H9 (cell line): ENCODE measurements at regions not wholly inside any gene's neighbourhood (a gene's known extent, or its start where the extent isn't known, plus 50 kb on each side); places are given as distances from the start of the nearest gene placed in this dataset.

Source experiments
- DNase-seq: peaks from one replicate; pipeline ENCODE4 v3.0.0-alpha.2; 2017
- H2AFZ ChIP-seq: one replicate; pipeline ENCODE4 v1.6.1; 2013; ENCODE audit warnings: mild to moderate bottlenecking, low read length, control low read depth, moderate library complexity
- H2AK5ac ChIP-seq: 2 replicates; pipeline ENCODE4 v1.6.1; 2013; ENCODE audit warnings: low read length, control low read depth, mixed read lengths; ENCODE audit not compliant: insufficient read length
- H2BK120ac ChIP-seq: one replicate; pipeline ENCODE4 v1.6.1; 2013; ENCODE audit warnings: low read depth, mild to moderate bottlenecking, low read length, control low read depth, inconsistent platforms; ENCODE audit not compliant: poor library complexity, severe bottlenecking
- H2BK12ac ChIP-seq: 2 replicates; pipeline ENCODE4 v1.6.1; 2013; ENCODE audit warnings: low read length, control low read depth, mixed read lengths, low read depth; ENCODE audit not compliant: insufficient read length
- H2BK15ac ChIP-seq: 2 replicates; pipeline ENCODE4 v1.6.1; 2013; ENCODE audit warnings: low read depth, low read length, control low read depth
- H2BK20ac ChIP-seq: one replicate; pipeline ENCODE4 v1.6.1; 2013; ENCODE audit warnings: low read depth, mild to moderate bottlenecking, low read length, control low read depth, inconsistent platforms; ENCODE audit not compliant: poor library complexity, severe bottlenecking
- H2BK5ac ChIP-seq: 2 replicates; pipeline ENCODE4 v1.6.1; 2013; ENCODE audit warnings: low read length, control low read depth, mixed read lengths; ENCODE audit not compliant: insufficient read length
- H3K14ac ChIP-seq: 2 replicates; pipeline ENCODE4 v1.6.1; 2013; ENCODE audit warnings: low read length, control low read depth; ENCODE audit not compliant: insufficient read depth
- H3K18ac ChIP-seq: 2 replicates; pipeline ENCODE4 v1.6.1; 2013; ENCODE audit warnings: low read depth, mild to moderate bottlenecking, mixed read lengths, low read length, control low read depth; ENCODE audit not compliant: insufficient read length
- H3K23ac ChIP-seq: 2 replicates; pipeline ENCODE4 v1.6.1; 2013; ENCODE audit warnings: low read length, control low read depth, mixed read lengths, low read depth; ENCODE audit not compliant: insufficient read length
- H3K23me2 ChIP-seq: 2 replicates; pipeline ENCODE4 v1.6.1; 2013; ENCODE audit warnings: low read depth, mild to moderate bottlenecking, mixed read lengths, low read length, control low read depth; ENCODE audit not compliant: insufficient read length, poor library complexity, severe bottlenecking
- H3K27ac ChIP-seq: 2 replicates; pipeline ENCODE4 v1.5.1; 2013; ENCODE audit warnings: low read length, control low read depth, mixed read lengths, low read depth; ENCODE audit not compliant: insufficient read length
- H3K27me3 ChIP-seq: 2 replicates; pipeline ENCODE4 v1.6.1; 2013; ENCODE audit warnings: low read length, control low read depth, inconsistent platforms; ENCODE audit not compliant: insufficient read depth
- H3K4ac ChIP-seq: 2 replicates; pipeline ENCODE4 v1.6.1; 2013; ENCODE audit warnings: low read depth, mild to moderate bottlenecking, control low read depth, inconsistent platforms, low read length, moderate library complexity
- H3K4me1 ChIP-seq: 2 replicates; pipeline ENCODE4 v1.6.1; 2013; ENCODE audit warnings: low read length, control low read depth, inconsistent platforms; ENCODE audit not compliant: insufficient read depth
- H3K4me2 ChIP-seq: 2 replicates; pipeline ENCODE4 v1.6.1; 2013; ENCODE audit warnings: low read length, control low read depth, mixed read lengths; ENCODE audit not compliant: insufficient read length, insufficient read depth
- H3K56ac ChIP-seq: 2 replicates; pipeline ENCODE4 v1.6.1; 2013; ENCODE audit warnings: low read depth, mild to moderate bottlenecking, mixed read lengths, low read length, control low read depth; ENCODE audit not compliant: insufficient read length
- H3K79me1 ChIP-seq: 2 replicates; pipeline ENCODE4 v1.6.1; 2013; ENCODE audit warnings: low read depth, mild to moderate bottlenecking, moderate library complexity, low read length, control low read depth, inconsistent platforms; ENCODE audit not compliant: insufficient read depth, poor library complexity, severe bottlenecking
- H3K79me2 ChIP-seq: 2 replicates; pipeline ENCODE4 v1.6.1; 2013; ENCODE audit warnings: low read length, control low read depth, inconsistent platforms; ENCODE audit not compliant: insufficient read depth
- H3K9ac ChIP-seq: 2 replicates; pipeline ENCODE4 v1.6.1; 2013; ENCODE audit warnings: low read length, control low read depth, mixed read lengths; ENCODE audit not compliant: insufficient read length; ENCODE audit errors: extremely low read depth
- H3K9me3 ChIP-seq: one replicate; pipeline ENCODE4 v1.6.1; 2013; ENCODE audit warnings: low read depth, low read length, inconsistent platforms; ENCODE audit not compliant: control insufficient read depth
- H3T11ph ChIP-seq: one replicate; pipeline ENCODE4 v1.6.1; 2013; ENCODE audit warnings: mild to moderate bottlenecking, low read length, control low read depth, inconsistent platforms
- H4K20me1 ChIP-seq: one replicate; pipeline ENCODE4 v1.6.1; 2013; ENCODE audit not compliant: control insufficient read depth, insufficient read length, insufficient read depth
- H4K5ac ChIP-seq: 2 replicates; pipeline ENCODE4 v1.6.1; 2013; ENCODE audit warnings: low read depth, mild to moderate bottlenecking, mixed read lengths, low read length, control low read depth; ENCODE audit not compliant: insufficient read length
- H4K8ac ChIP-seq: replicated peaks from 2 replicates; pipeline ENCODE4 v1.6.1; 2013; ENCODE audit warnings: low read length, control low read depth, mixed read lengths, low read depth; ENCODE audit not compliant: insufficient read length
- H4K91ac ChIP-seq: 2 replicates; pipeline ENCODE4 v1.6.1; 2013; ENCODE audit warnings: low read depth, mild to moderate bottlenecking, moderate library complexity, mixed read lengths, low read length, control low read depth; ENCODE audit not compliant: insufficient read length
- H3K27ac Mint-ChIP-seq, 3 experiments: 2 replicates in 2 of 3; 3 replicates in 1 of 3; pipeline ENCODE4 v1.8.0; 2020 to 2021; ENCODE audit warnings: mixed read lengths in 3 of 3, mild to moderate bottlenecking in 1 of 3, moderate library complexity in 1 of 3
- H3K27me3 Mint-ChIP-seq: 2 replicates; pipeline ENCODE4 v1.8.0; 2021; ENCODE audit warnings: low read depth, mild to moderate bottlenecking, moderate library complexity, mixed read lengths
- H3K36me3 Mint-ChIP-seq, 3 experiments: 2 replicates in 2 of 3; 3 replicates in 1 of 3; pipeline ENCODE4 v1.8.0; 2020 to 2021; ENCODE audit warnings: low read depth in 3 of 3, mixed read lengths in 3 of 3; ENCODE audit not compliant: insufficient read depth in 1 of 3
- H3K4me1 Mint-ChIP-seq, 2 experiments: 2 replicates each; pipeline ENCODE4 v1.8.0; 2020; ENCODE audit warnings: mixed read lengths in 2 of 2
- H3K4me3 Mint-ChIP-seq, 2 experiments: 2 replicates in 1 of 2; 3 replicates in 1 of 2; pipeline ENCODE4 v1.8.0; 2020 to 2021; ENCODE audit warnings: mild to moderate bottlenecking in 2 of 2, mixed read lengths in 2 of 2, moderate library complexity in 1 of 2
- H3K9me3 Mint-ChIP-seq, 2 experiments: 2 replicates in 1 of 2; 3 replicates in 1 of 2; pipeline ENCODE4 v1.8.0; 2020; ENCODE audit warnings: mild to moderate bottlenecking in 2 of 2, mixed read lengths in 2 of 2, moderate library complexity in 1 of 2
- WGBS: extraction: QIAGEN DNeasy Blood & Tissue Kit; methylation state at CpG from one replicate; pipeline ENCODE4 v1.1.7; 2013; ENCODE audit warnings: missing lambda C conversion rate, low lambda C conversion rate, mixed read lengths; ENCODE audit not compliant: insufficient read length; ENCODE audit errors: extremely low coverage; 5-methylcytosine and 5-hydroxymethylcytosine counted together
- TF ChIP-seq, protein P1 (sequence below): fragments of 200-600 bp; sonication (generic); conservative IDR thresholded peaks from 3 replicates; pipeline ENCODE4 v1.8.0; 2021; ENCODE audit warnings: antibody characterized with exemption, mild to moderate bottlenecking

DNA sequence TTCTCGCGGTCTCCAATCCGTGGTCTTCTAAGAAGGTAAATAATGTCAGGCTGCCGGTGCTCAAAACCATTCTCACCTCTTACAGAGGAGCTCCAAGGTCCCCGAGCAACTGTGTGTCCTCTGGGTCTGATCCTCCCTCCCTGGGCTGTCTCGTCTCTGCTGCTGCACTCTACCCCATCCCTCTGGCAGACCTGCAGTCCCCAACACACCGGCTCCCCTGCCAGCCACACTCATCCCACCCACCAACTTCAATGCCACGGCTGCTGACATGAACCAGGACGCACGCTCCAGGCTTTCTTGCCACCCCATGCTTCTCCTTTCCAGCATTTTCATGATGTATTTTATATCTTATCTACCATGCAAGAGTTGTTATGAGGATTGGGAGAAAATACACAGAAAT lies 559.5 kb upstream of the SALL3 start:
- peaks cover 5% of the 10 kb centered on the region; the same call in 1 of the 2 replicates for H3K27me3 Mint-ChIP-seq
- H2BK20ac ChIP-seq: no peak overlapping the region
- H4K5ac ChIP-seq: no peak overlapping the region
- peak overlapping the region; percentile 27 for H3K18ac ChIP-seq
- no peak overlapping the region; a peak in 1 of 5 replicates for H3K4me3 Mint-ChIP-seq
- H3K4me2 ChIP-seq: no peak overlapping the region
- TF ChIP-seq, protein P1, sequence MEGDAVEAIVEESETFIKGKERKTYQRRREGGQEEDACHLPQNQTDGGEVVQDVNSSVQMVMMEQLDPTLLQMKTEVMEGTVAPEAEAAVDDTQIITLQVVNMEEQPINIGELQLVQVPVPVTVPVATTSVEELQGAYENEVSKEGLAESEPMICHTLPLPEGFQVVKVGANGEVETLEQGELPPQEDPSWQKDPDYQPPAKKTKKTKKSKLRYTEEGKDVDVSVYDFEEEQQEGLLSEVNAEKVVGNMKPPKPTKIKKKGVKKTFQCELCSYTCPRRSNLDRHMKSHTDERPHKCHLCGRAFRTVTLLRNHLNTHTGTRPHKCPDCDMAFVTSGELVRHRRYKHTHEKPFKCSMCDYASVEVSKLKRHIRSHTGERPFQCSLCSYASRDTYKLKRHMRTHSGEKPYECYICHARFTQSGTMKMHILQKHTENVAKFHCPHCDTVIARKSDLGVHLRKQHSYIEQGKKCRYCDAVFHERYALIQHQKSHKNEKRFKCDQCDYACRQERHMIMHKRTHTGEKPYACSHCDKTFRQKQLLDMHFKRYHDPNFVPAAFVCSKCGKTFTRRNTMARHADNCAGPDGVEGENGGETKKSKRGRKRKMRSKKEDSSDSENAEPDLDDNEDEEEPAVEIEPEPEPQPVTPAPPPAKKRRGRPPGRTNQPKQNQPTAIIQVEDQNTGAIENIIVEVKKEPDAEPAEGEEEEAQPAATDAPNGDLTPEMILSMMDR: no peak
- H3K9me3 ChIP-seq: no peaks in the 10 kb centered on the region
- no peak overlapping the region for H2BK120ac ChIP-seq
- H3K4me1 ChIP-seq: no peaks in the 10 kb centered on the region
- no peaks in the 10 kb centered on the region for H3K23me2 ChIP-seq
- H3K27ac Mint-ChIP-seq: no peak overlapping the region; a peak in 1 of 7 replicates
- H3T11ph ChIP-seq: no peak overlapping the region
- H2AFZ ChIP-seq: no peak overlapping the region
- H3K79me1 ChIP-seq: no peaks in the 10 kb centered on the region
- H2AK5ac ChIP-seq: no peak overlapping the region
- no peaks in the 10 kb centered on the region for H4K20me1 ChIP-seq
- no peak overlapping the region for H2BK12ac ChIP-seq
- WGBS: no CpG with 5 or more reads among the region's 10 CpGs
- no peak overlapping the region for H3K14ac ChIP-seq
- H3K9ac ChIP-seq: no peak overlapping the region
- no peak overlapping the region for H3K4ac ChIP-seq
- H3K4me1 Mint-ChIP-seq: no peaks in the 10 kb centered on the region
- no peak overlapping the region for H3K27ac ChIP-seq
- no peak for DNase-seq
- no peak overlapping the region for H4K91ac ChIP-seq
- H3K27me3 ChIP-seq: no peaks in the 10 kb centered on the region
- no peak overlapping the region for H4K8ac ChIP-seq
- H3K23ac ChIP-seq: no peak overlapping the region
- H3K79me2 ChIP-seq: no peaks in the 10 kb centered on the region
- no peak overlapping the region for H2BK15ac ChIP-seq
- H3K36me3 Mint-ChIP-seq: no peaks in the 10 kb centered on the region; a peak in 1 of 7 replicates
- H3K9me3 Mint-ChIP-seq: no peaks in the 10 kb centered on the region
- no peak overlapping the region for H2BK5ac ChIP-seq
- no peak overlapping the region for H3K56ac ChIP-seq
